NB4 (cell line): ENCODE measurements at regions not wholly inside any gene's neighbourhood (a gene's known extent, or its start where the extent isn't known, plus 50 kb on each side); places are given as distances from the start of the nearest gene placed in this dataset.
"Not testable (repeated sequence)": the region's sequence is repeated elsewhere in the genome, so short reads cannot be mapped to it uniquely, and the experiment has no call there.

Experiments used
- DNase-seq: peaks from one replicate; pipeline ENCODE4 v3.0.0; 2010; ENCODE audit warnings: low read depth
- H3K4me3 ChIP-seq: one replicate; pipeline ENCODE4 v1.5.1; 2011; ENCODE audit warnings: mild to moderate bottlenecking, low read depth, low read length, moderate library complexity
- CTCF ChIP-seq: IDR thresholded peaks from one replicate; pipeline ENCODE4 v1.5.1; 2012; ENCODE audit warnings: low read depth, low read length
- MAX ChIP-seq: IDR thresholded peaks from 2 replicates; pipeline ENCODE4 v1.6.1; 2011; ENCODE audit warnings: low read depth, low read length
- MYC ChIP-seq: IDR thresholded peaks from 2 replicates; pipeline ENCODE4 v1.6.1; 2011; ENCODE audit warnings: low read depth, low read length
- POLR2A ChIP-seq: IDR thresholded peaks from 2 replicates; pipeline ENCODE4 v1.6.1; 2011; ENCODE audit warnings: mild to moderate bottlenecking; ENCODE audit not compliant: insufficient read length; ENCODE audit errors: extremely low read depth

- DNase-seq: no peak
- TF ChIP-seq MYC: no peak
- no peak for TF ChIP-seq POLR2A
- no peak for TF ChIP-seq MAX
- TF ChIP-seq CTCF: no peak
- no peak overlapping the region for H3K4me3 ChIP-seq
These were observed 95.7 kb downstream of the BUB3 start for GRCh38 chr10:123249894-123250293.

DNA sequence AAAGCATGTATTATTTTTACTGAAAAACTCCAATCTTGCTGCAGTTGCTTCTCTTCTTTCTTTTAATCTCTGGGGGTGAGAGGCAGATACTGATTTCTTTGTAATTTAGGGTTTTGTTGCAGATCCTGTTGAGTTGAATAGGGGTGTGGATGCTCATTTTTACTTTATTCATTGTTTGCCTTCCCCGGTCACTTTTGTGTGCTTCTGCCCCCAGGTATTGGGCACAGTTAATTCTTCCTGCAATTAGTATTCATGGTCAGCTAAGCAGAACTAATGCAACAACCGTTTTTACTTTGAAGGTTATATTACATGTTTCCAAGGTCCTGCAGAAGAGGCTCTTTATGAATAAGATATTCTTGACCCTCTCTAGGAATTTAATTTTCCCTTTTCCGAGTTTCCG, 96.4 kb downstream of the BUB3 start:
- H3K4me3 ChIP-seq: no peak overlapping the region
- TF ChIP-seq MAX: no peak
- no peak for TF ChIP-seq POLR2A
- no peak for TF ChIP-seq CTCF
- TF ChIP-seq MYC: no peak
- DNase-seq: no peak

- no peak for DNase-seq
- H3K4me3 ChIP-seq: no peak overlapping the region
- TF ChIP-seq POLR2A (no peak), CTCF (no peak), MYC (no peak), MAX (no peak)
These were observed 98.6 kb downstream of the BUB3 start for GRCh38 chr10:123252779-123253178.

DNA sequence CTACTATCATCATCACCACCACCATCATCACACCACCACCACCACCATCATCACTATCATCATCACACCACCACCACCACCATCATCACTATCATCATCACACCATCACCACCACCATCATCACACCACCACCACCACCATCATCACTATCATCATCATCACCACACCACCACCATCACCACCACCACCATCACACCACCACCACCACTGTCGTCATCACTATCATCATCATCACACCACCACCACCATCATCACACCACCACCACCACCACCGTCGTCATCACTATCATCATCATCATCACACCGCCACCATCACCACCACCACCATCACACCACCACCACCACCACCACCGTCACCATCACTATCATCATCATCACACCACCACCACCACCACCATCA, 100.1 kb downstream of the BUB3 start:
- DNase-seq, H3K4me3 ChIP-seq: not testable (repeated sequence)

GRCh38 chr10:123257904-123258456, 103.8 kb downstream of the BUB3 start:
- TF ChIP-seq CTCF: no peak
- TF ChIP-seq MAX: no peak
- TF ChIP-seq MYC: no peak
- no peak for TF ChIP-seq POLR2A
- no peak for DNase-seq

DNA sequence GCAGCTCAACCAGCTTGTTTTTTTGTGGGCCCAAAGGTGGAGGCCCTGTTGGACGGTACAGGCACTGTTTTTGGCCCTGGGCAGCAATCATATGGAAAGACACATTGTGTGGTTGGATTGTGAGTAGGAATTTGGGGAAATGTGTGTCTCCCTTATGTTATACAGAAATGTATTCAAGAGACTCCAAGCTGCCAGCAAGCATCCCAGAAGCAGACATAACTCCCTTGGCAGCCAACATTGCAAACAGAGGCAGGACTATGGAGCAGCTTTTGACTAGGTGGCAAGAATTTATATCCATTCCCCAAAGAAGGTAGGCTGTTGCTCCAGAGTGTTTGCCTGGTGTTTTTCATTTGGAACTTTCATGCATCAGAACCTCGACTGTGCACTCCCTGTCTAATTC, 104.9 kb downstream of the BUB3 start:
- no peak for DNase-seq
- H3K4me3 ChIP-seq: no peak overlapping the region
- TF ChIP-seq MYC (no peak), MAX (no peak), CTCF (no peak)

More at GRCh38 chr10:123257904-123258456, 103.8 kb downstream of the BUB3 start:
- no peak overlapping the region for H3K4me3 ChIP-seq
